ENCODE measurements at regions not wholly inside any gene's neighbourhood (a gene's known extent, or its start where the extent isn't known, plus 50 kb on each side); places are given as distances from the start of the nearest gene placed in this dataset.
"Not testable (repeated sequence)": the region's sequence is repeated elsewhere in the genome, so short reads cannot be mapped to it uniquely, and the experiment has no call there.

- DNase-seq (ENCODE audit: low read depth); H3K4me3 ChIP-seq (ENCODE audit: low read depth, low read length): not testable (repeated sequence)
These were observed 76.4 kb upstream of the TMSB4Y start for GRCh38 chrY:13627323-13627722.

GRCh38 chrY:13615943-13616304 lies 87.8 kb upstream of the TMSB4Y start:
- no peak for TF ChIP-seq CTCF (IDR thresholded peaks at IDR 0.05; ENCODE audit: control insufficient read depth, extremely low read depth, insufficient read depth)
- no peak overlapping the region for H3K4me3 ChIP-seq (ENCODE audit: low read depth, low read length)
- no peak for DNase-seq (ENCODE audit: low read depth)

- no peak overlapping the region for H3K4me3 ChIP-seq (ENCODE audit: low read depth, low read length)
- no peak for DNase-seq (ENCODE audit: low read depth)
- no peak for TF ChIP-seq CTCF (IDR thresholded peaks at IDR 0.05; ENCODE audit: control insufficient read depth, extremely low read depth, insufficient read depth)
These were observed 88.3 kb upstream of the TMSB4Y start for GRCh38 chrY:13615301-13615942.

- TF ChIP-seq CTCF (IDR thresholded peaks at IDR 0.05; ENCODE audit: control insufficient read depth, extremely low read depth, insufficient read depth): no peak
- no peak for DNase-seq (ENCODE audit: low read depth)
- H3K4me3 ChIP-seq (ENCODE audit: low read depth, low read length): no peak overlapping the region
These were observed 90.8 kb upstream of the TMSB4Y start for GRCh38 chrY:13612916-13613315.

GRCh38 chrY:13611965-13612364 lies 91.7 kb upstream of the TMSB4Y start:
- no peak for DNase-seq (ENCODE audit: low read depth)
- no peak overlapping the region for H3K4me3 ChIP-seq (ENCODE audit: low read depth, low read length)
- TF ChIP-seq CTCF (IDR thresholded peaks at IDR 0.05; ENCODE audit: control insufficient read depth, extremely low read depth, insufficient read depth): no peak

- H3K4me3 ChIP-seq (ENCODE audit: low read depth, low read length): no peak overlapping the region
- TF ChIP-seq CTCF (IDR thresholded peaks at IDR 0.05; ENCODE audit: control insufficient read depth, extremely low read depth, insufficient read depth): no peak
- no peak for DNase-seq (ENCODE audit: low read depth)
These were observed 111.2 kb upstream of the TMSB4Y start for GRCh38 chrY:13592450-13592849.

GRCh38 chrY:13570931-13571330 lies 91.1 kb upstream of the UTY start:
- H3K4me3 ChIP-seq (ENCODE audit: low read depth, low read length); DNase-seq (ENCODE audit: low read depth): not testable (repeated sequence)

GRCh38 chrY:13567186-13567585 lies 87.4 kb upstream of the UTY start:
- no peak for DNase-seq (ENCODE audit: low read depth)
- no peak overlapping the region for H3K4me3 ChIP-seq (ENCODE audit: low read depth, low read length)
- no peak for TF ChIP-seq CTCF (IDR thresholded peaks at IDR 0.05; ENCODE audit: control insufficient read depth, extremely low read depth, insufficient read depth)

All from LNCaP clone FGC (cell line).